Fibroblast of the aortic adventitia (primary cell): ENCODE measurements at regions not wholly inside any gene's neighbourhood (a gene's known extent, or its start where the extent isn't known, plus 50 kb on each side); places are given as distances from the start of the nearest gene placed in this dataset.

Source experiments
- DNase-seq: peaks from one replicate; pipeline ENCODE4 v3.0.0-alpha.2; 2010; ENCODE audit warnings: low read depth
- H3K4me3 ChIP-seq: 2 replicates; pipeline ENCODE4 v1.5.1; 2011; ENCODE audit warnings: low read depth, mild to moderate bottlenecking, control low read depth, low read length, moderate library complexity
- TF ChIP-seq, protein P1 (sequence below): IDR thresholded peaks from 2 replicates; pipeline ENCODE4 v1.5.1; 2011; ENCODE audit warnings: mild to moderate bottlenecking, low read length, control low read depth, inconsistent platforms; ENCODE audit not compliant: insufficient read depth

DNA sequence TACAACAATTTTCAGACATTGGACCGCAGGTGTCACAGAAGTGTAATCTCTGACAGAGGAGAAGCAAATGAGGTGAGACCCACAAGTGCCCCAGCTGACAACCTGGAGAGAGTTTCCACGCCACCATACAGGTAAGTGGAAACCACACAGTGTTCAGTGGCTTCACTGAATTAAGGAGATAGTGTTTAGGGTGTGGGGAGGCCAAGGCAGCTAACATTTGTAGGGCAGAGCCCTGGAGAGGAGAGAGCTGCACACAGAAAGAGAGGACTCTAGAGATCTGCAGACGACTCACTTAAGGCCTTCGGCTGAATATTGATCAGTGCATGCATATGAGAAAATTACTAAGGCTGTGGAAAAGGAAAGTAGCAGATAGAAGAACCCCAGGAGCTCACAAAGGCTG is 228.9 kb upstream of the TNRC6C start:
- TF ChIP-seq, protein P1, sequence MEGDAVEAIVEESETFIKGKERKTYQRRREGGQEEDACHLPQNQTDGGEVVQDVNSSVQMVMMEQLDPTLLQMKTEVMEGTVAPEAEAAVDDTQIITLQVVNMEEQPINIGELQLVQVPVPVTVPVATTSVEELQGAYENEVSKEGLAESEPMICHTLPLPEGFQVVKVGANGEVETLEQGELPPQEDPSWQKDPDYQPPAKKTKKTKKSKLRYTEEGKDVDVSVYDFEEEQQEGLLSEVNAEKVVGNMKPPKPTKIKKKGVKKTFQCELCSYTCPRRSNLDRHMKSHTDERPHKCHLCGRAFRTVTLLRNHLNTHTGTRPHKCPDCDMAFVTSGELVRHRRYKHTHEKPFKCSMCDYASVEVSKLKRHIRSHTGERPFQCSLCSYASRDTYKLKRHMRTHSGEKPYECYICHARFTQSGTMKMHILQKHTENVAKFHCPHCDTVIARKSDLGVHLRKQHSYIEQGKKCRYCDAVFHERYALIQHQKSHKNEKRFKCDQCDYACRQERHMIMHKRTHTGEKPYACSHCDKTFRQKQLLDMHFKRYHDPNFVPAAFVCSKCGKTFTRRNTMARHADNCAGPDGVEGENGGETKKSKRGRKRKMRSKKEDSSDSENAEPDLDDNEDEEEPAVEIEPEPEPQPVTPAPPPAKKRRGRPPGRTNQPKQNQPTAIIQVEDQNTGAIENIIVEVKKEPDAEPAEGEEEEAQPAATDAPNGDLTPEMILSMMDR: no peak
- H3K4me3 ChIP-seq: no peak overlapping the region
- no peak for DNase-seq

DNA sequence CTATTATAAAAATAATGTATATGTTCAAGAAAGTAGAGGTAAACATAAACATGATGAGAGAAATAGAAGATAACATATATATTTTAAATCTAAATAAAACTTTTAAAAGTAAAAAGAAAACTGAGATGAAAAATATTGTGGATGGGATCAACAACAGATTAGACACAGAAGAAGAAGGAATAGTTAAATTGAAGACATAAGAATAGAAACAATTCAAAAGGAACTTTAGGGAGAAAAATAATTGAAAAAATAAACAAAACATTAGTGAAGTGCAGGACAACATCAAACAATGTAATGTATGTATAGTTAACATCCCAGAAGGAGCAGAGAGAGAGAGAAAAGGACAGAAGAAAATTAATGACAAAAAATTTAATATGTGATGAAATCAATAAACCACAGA is 228.1 kb upstream of the TNRC6C start:
- DNase-seq: no peak
- H3K4me3 ChIP-seq: no peak overlapping the region
- TF ChIP-seq, protein P1: no peak

DNA sequence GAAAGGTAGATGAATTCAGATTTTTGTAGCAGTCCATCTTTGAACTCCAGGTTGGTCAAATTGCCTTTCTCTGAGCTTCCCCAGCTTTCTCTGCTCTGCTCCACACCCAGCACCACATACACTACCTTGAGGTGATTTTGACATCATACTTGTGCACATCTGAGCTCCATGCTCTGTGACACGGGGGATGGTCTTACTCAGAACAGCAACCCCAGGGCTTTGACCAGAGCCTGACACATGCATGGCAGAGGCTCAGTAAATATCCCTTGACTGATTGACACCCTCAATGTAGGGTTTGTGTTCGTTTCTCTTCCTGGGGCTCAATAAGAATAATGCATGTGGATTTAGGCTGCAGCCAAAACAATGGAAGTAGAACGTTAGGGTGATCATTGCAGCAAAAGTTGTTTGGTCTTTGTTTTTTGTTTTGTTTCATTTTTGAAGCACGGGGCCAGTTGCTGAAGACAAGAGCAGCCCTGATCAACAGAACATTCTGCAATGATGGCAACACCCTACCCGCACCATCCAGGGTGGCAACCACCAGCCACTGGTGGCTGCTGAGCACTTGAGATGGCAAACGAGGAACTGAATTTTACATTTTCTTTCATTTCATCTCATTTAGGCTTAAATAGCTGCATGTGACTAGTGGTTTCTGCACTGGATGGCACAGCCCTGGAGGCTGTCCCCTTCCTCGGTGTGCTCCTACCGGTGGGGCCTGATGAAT is 224.8 kb upstream of the TNRC6C start:
- TF ChIP-seq, protein P1: no peak
- H3K4me3 ChIP-seq: no peak overlapping the region
- no peak for DNase-seq

DNA sequence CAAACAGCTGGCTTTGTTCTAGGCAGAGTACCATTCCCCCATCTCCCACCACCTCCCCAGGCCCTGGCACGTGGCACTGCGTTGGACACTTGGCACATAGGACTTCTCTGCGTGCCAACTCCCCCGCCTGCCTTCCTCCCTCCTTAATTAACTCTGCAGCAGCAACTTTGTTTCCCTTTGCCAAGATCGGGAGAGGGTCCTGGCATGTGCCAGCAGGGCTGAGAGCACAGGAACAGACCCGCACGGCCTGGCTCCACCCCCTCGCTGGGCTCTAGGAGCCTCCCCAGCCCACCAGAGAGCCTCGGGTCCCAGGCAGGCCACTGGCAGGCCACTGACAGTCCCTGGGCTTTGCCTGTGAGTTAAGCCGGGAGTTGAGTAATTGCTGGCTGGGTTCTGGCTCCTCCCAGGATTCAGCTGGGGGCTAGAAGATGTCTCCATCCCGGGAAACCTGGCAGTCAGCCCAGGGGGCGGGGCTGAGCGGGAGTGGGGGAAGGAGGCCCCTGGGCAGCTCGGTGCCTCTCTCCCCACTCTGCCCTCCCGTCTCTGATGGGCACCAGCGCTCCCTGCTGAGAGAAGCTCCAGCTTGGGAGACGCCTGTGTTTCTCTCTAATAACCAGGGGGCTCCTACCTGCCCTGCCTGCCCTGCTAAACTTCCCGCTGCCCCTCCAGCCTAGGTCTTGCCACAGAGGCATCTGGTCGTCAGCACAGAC is 224.0 kb upstream of the TNRC6C start:
- DNase-seq: peak; percentile 67

DNA sequence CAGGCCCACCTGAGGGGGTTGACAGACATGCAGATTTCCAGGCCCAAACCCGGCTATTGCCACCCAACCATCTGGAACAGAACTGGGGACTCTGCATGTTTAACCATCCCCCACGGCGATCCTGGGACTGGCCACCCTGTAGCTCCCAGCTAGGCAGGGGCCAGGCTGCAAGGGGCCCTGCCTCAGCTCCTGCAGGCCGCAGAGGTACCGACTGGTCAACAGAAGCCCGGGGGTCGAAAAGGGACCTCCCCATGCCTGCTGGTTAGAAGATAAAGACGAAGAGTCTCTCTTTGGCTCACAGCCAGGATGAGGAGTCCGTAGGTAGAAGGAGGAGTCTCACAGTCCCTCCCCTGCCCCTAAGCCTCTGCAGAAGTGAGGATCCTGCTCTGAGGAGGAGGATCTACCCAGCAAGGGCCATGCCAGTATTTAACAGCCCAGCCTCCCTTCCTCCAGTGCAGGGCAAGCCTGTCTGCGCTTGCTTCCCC is 223.4 kb upstream of the TNRC6C start:
- no peak for DNase-seq
- H3K4me3 ChIP-seq: no peak overlapping the region

More for the DNA sequence above, 224.0 kb upstream of the TNRC6C start:
- H3K4me3 ChIP-seq: no peak overlapping the region
- TF ChIP-seq, protein P1: no peak

DNA sequence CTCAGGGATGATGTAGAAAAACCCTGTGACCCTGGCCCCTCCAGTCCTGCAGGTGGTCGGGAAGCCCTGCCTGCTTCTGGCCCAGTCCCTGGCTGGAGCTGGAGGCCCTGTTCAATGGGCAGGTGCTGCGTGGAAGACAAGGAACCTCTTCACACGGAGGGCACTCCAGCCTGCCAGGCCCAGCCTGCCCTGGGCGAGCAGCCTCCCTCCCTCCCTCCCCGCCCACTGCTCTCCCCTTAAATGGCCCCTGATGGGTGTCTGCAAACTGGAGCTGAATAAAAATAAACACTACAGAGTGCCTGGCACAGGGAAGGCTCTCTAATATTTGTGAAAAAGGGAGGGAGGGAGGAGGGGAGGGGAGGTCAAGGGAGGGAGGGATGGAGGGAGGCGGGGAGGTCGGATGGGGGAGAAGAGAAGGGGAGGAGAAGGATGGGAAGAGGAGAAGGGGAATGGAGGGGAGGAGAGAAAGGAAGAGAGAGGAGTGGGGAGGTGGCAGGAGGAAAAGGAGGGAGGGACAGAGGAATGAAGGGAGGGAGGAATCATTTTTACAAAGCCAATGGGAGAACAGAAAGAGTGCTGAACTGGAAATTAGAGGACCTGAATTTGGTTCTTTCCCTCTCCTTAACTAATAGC is 222.8 kb upstream of the TNRC6C start:
- peak; percentile 34 for DNase-seq
- no peak overlapping the region for H3K4me3 ChIP-seq
- TF ChIP-seq, protein P1: no peak

More for the DNA sequence above, 223.4 kb upstream of the TNRC6C start:
- TF ChIP-seq, protein P1: no peak
